Mucosa of descending colon (tissue), 3 donors: ENCODE measurements at regions not wholly inside any gene's neighbourhood (a gene's known extent, or its start where the extent isn't known, plus 50 kb on each side); places are given as distances from the start of the nearest gene placed in this dataset.

Experiments used
- ATAC-seq: fragments of 200-7000 bp; cut with Tn5 transposase; one replicate; pipeline ENCODE4 v1.9.1; 2020; ENCODE audit warnings: mild to moderate bottlenecking, moderate library complexity
- DNase-seq, 3 donors: peaks; one replicate each; pipeline ENCODE4 v3.0.0-alpha.2; 2020
- H3K36me3 ChIP-seq: fragments of 200-600 bp; one replicate; pipeline ENCODE4 v1.8.0; 2021; ENCODE audit warnings: low read depth, mild to moderate bottlenecking
- H3K4me1 ChIP-seq: fragments of 200-600 bp; one replicate; pipeline ENCODE4 v1.8.0; 2021; ENCODE audit warnings: low read depth, mild to moderate bottlenecking
- H3K4me3 ChIP-seq: fragments of 200-600 bp; one replicate; pipeline ENCODE4 v1.8.0; 2021; ENCODE audit warnings: mild to moderate bottlenecking
- H3K9me3 ChIP-seq: fragments of 200-600 bp; one replicate; pipeline ENCODE4 v1.8.0; 2021; ENCODE audit warnings: mild to moderate bottlenecking
- CTCF ChIP-seq: fragments of 200-600 bp; IDR thresholded peaks from one replicate; pipeline ENCODE4 v1.8.0; 2022; ENCODE audit warnings: antibody characterized with exemption, mild to moderate bottlenecking
- intact Hi-C, 2 donors: fragments of 100-400 bp; cut with DNase I in 1 of 2; cut with micrococcal nuclease in 1 of 2; formaldehyde crosslinking; loops; one replicate each; pipeline versions ENCODE4 v1.11.0 to v1.11.1; 2022; cut with DNase I, micrococcal nuclease
- donor health status: DM: no; HTN: no; CAD: no; lungs with moderate emphysema.
- donor health status: DM: no; HTN: no; CAD: no.
- donor health status: DM: no; HTN: yes; CAD: no.

- Histone ChIP-seq H3K4me3 (no peak overlapping the region), H3K9me3 (no peaks in the 10 kb centered on the region), H3K4me1 (no peaks in the 10 kb centered on the region), H3K36me3 (no peaks in the 10 kb centered on the region)
- intact Hi-C loops: no loop called here
- TF ChIP-seq CTCF: no peak
- DNase-seq: no peak
- no peak for ATAC-seq
These were observed 109.6 kb downstream of the TRIM29 start for GRCh38 chr11:120028181-120028896.

GRCh38 chr11:120027546-120028180 is 110.2 kb downstream of the TRIM29 start:
- ATAC-seq (no peak), DNase-seq (no peak)
- intact Hi-C loops: no loop called here
- Histone ChIP-seq H3K4me1 (no peaks in the 10 kb centered on the region), H3K36me3 (no peaks in the 10 kb centered on the region), H3K9me3 (no peaks in the 10 kb centered on the region), H3K4me3 (no peak overlapping the region)
- TF ChIP-seq CTCF: no peak

- Histone ChIP-seq H3K9me3 (no peaks in the 10 kb centered on the region), H3K4me1 (peaks cover 11% of the 10 kb centered on the region), H3K4me3 (no peak overlapping the region), H3K36me3 (no peaks in the 10 kb centered on the region)
- DNase-seq: no peak
- TF ChIP-seq CTCF: no peak
- intact Hi-C loops: no loop called here
- no peak for ATAC-seq
These were observed 112.1 kb downstream of the TRIM29 start for GRCh38 chr11:120025606-120026335.

GRCh38 chr11:120024586-120024985 is 113.3 kb downstream of the TRIM29 start:
- Histone ChIP-seq H3K9me3 (no peaks in the 10 kb centered on the region), H3K36me3 (no peaks in the 10 kb centered on the region), H3K4me1 (peaks cover 11% of the 10 kb centered on the region), H3K4me3 (no peak overlapping the region)
- DNase-seq: no peak
- no peak for ATAC-seq
- TF ChIP-seq CTCF: no peak
- intact Hi-C loops: no loop called here

- TF ChIP-seq CTCF: no peak
- no peaks in the 10 kb centered on the region for H3K36me3 ChIP-seq
- intact Hi-C loops: no loop called here
- DNase-seq (no peak), ATAC-seq (no peak)
- peaks cover 11% of the 10 kb centered on the region for H3K4me1 ChIP-seq
- no peak overlapping the region for H3K4me3 ChIP-seq
- H3K9me3 ChIP-seq: no peaks in the 10 kb centered on the region
These were observed 113.9 kb downstream of the TRIM29 start for GRCh38 chr11:120024046-120024445.
